GM23338 (cell line): ENCODE measurements at regions not wholly inside any gene's neighbourhood (a gene's known extent, or its start where the extent isn't known, plus 50 kb on each side); places are given as distances from the start of the nearest gene placed in this dataset.
A peak's percentile ranks its signal among the peaks of the same experiment; 100 is the strongest.

Experiments
- ATAC-seq: fragments of 200-7000 bp; cut with Tn5 transposase; 3 replicates; pipeline ENCODE4 v1.9.1; 2020
- DNase-seq: peaks from one replicate; pipeline ENCODE4 v3.0.0-alpha.2; 2015; ENCODE audit warnings: low spot score
- H2AFZ ChIP-seq: fragments of 200-600 bp; sonication (generic); 2 replicates; pipeline ENCODE4 v1.8.0; 2016; ENCODE audit warnings: antibody characterized with exemption, mild to moderate bottlenecking, moderate library complexity
- H3F3A ChIP-seq: fragments of 200-600 bp; sonication (generic); replicated peaks from 2 replicates; pipeline ENCODE4 v1.8.0; 2017; ENCODE audit warnings: antibody characterized with exemption, mixed run types, low read depth
- H3K27ac ChIP-seq: fragments of 200-600 bp; sonication (generic); 2 replicates; pipeline ENCODE4 v1.6.1; 2016; ENCODE audit warnings: low read depth
- H3K27me3 ChIP-seq: fragments of 200-600 bp; sonication (generic); 2 replicates; pipeline ENCODE4 v1.8.0; 2016; ENCODE audit warnings: mild to moderate bottlenecking, mixed run types, moderate library complexity; ENCODE audit not compliant: insufficient read depth
- H3K36me3 ChIP-seq: fragments of 200-600 bp; sonication (generic); 2 replicates; pipeline ENCODE4 v1.8.0; 2016; ENCODE audit warnings: mild to moderate bottlenecking; ENCODE audit not compliant: insufficient read depth
- H3K4me1 ChIP-seq: fragments of 200-600 bp; sonication (generic); 2 replicates; pipeline ENCODE4 v1.8.0; 2016; ENCODE audit warnings: mild to moderate bottlenecking, moderate library complexity; ENCODE audit not compliant: insufficient read depth
- H3K4me2 ChIP-seq: fragments of 200-600 bp; sonication (generic); 2 replicates; pipeline ENCODE4 v1.7.1; 2017; ENCODE audit warnings: mixed run types
- H3K4me3 ChIP-seq: fragments of 200-600 bp; sonication (generic); 2 replicates; pipeline ENCODE4 v1.6.1; 2016; ENCODE audit warnings: mixed run types
- H3K79me2 ChIP-seq: fragments of 200-600 bp; sonication (generic); replicated peaks from 2 replicates; pipeline ENCODE4 v1.8.0; 2017; ENCODE audit warnings: mild to moderate bottlenecking; ENCODE audit not compliant: insufficient read depth
- H3K9me2 ChIP-seq: fragments of 200-600 bp; sonication (generic); 2 replicates; pipeline ENCODE4 v1.8.0; 2017; ENCODE audit not compliant: insufficient read depth
- H4K20me1 ChIP-seq: fragments of 200-600 bp; sonication (generic); replicated peaks from 2 replicates; pipeline ENCODE4 v1.8.0; 2017; ENCODE audit warnings: mild to moderate bottlenecking; ENCODE audit not compliant: insufficient read depth
- H3K27ac Mint-ChIP-seq: 2 replicates; pipeline ENCODE4 v1.8.0; 2020; ENCODE audit warnings: inconsistent platforms, mild to moderate bottlenecking, moderate library complexity, mixed read lengths
- H3K27me3 Mint-ChIP-seq: 3 replicates; pipeline ENCODE4 v1.8.0; 2022; ENCODE audit warnings: low read depth, mild to moderate bottlenecking, moderate library complexity, mixed read lengths, inconsistent platforms; ENCODE audit not compliant: insufficient read depth, poor library complexity
- H3K36me3 Mint-ChIP-seq: 3 replicates; pipeline ENCODE4 v1.8.0; 2021; ENCODE audit warnings: low read depth, mild to moderate bottlenecking, inconsistent platforms, moderate library complexity, mixed read lengths
- H3K4me1 Mint-ChIP-seq: 3 replicates; pipeline ENCODE4 v1.8.0; 2020; ENCODE audit warnings: mild to moderate bottlenecking, inconsistent platforms, mixed read lengths
- H3K4me3 Mint-ChIP-seq: 3 replicates; pipeline ENCODE4 v1.8.0; 2021; ENCODE audit warnings: moderate library complexity, mild to moderate bottlenecking, inconsistent platforms, mixed read lengths
- H3K9me3 Mint-ChIP-seq: 3 replicates; pipeline ENCODE4 v1.8.0; 2020; ENCODE audit warnings: moderate library complexity, mild to moderate bottlenecking, inconsistent platforms, mixed read lengths
- CREB1 ChIP-seq: fragments of 250-450 bp; sonication (Bioruptor Pico); IDR thresholded peaks from 2 replicates; pipeline ENCODE4 v1.5.0; 2020; ENCODE audit warnings: low read depth, mild to moderate bottlenecking, moderate library complexity
- EZH2 ChIP-seq: fragments of 200-600 bp; sonication (generic); IDR thresholded peaks from one replicate; pipeline ENCODE4 v1.8.0; 2017; ENCODE audit warnings: antibody characterized with exemption, mild to moderate bottlenecking, low read depth; ENCODE audit not compliant: unreplicated experiment
- EZH2phosphoT487 ChIP-seq: fragments of 200-600 bp; sonication (generic); IDR thresholded peaks from one replicate; pipeline ENCODE4 v1.8.1; 2018; ENCODE audit warnings: antibody characterized with exemption; ENCODE audit not compliant: unreplicated experiment
- POLR2AphosphoS5 ChIP-seq: IDR thresholded peaks from 2 replicates; pipeline ENCODE4 v1.6.1; 2016; ENCODE audit warnings: antibody characterized with exemption, low read depth
- STAT1 ChIP-seq: IDR thresholded peaks from one replicate; pipeline ENCODE4 v1.6.1; 2016; ENCODE audit warnings: antibody characterized with exemption; ENCODE audit not compliant: unreplicated experiment
- ZNF331 ChIP-seq: fragments of 250-450 bp; sonication (Bioruptor Pico); IDR thresholded peaks from 2 replicates; pipeline ENCODE4 v1.5.0; 2020; ENCODE audit warnings: low read depth, mild to moderate bottlenecking, moderate library complexity
- TF ChIP-seq, protein P1 (sequence below), 2 experiments: fragments of 200-600 bp in 1 of 2; sonication (generic) in 1 of 2; conservative IDR thresholded peaks; 2 replicates each; pipeline versions ENCODE4 v1.5.1 to v1.6.1; 2016 to 2017; ENCODE audit warnings: antibody characterized with exemption in 2 of 2, low read depth in 2 of 2, mild to moderate bottlenecking in 2 of 2, moderate library complexity in 1 of 2
- TF ChIP-seq, protein P2 (sequence below): IDR thresholded peaks from 2 replicates; pipeline ENCODE4 v1.6.1; 2016; ENCODE audit warnings: antibody characterized with exemption
- TF ChIP-seq, protein P3 (sequence below): IDR thresholded peaks from one replicate; pipeline ENCODE4 v1.6.1; 2018; ENCODE audit warnings: antibody characterized with exemption; ENCODE audit not compliant: unreplicated experiment

DNA sequence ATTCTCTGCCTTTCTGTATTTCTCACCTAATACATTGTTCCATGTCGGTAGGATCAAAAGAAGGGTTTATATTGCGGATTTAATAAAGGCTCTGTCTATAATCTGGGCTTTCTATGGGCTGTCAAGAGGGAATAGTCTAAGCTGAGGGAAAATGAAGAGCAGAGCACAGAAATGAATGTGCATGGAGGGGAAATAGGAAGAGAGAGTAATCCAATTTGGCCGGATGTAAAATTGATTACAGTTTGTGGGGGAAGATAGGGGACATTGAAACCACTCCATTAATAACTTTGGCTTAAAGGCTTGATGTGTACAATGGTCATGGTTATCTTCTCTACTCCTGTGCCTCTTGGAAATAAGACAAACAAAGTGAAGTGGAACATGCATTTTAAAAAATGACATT, 334.2 kb upstream of the CDH8 start:
- Histone ChIP-seq H3K36me3 (no peaks in the 10 kb centered on the region), H3K4me3 (no peak overlapping the region), H4K20me1 (no peaks in the 10 kb centered on the region), H3K9me2 (no peaks in the 10 kb centered on the region), H3K4me1 (peaks cover 9% of the 10 kb centered on the region; the same call in 1 of the 2 replicates), H3K27ac (no peak overlapping the region), H3K4me2 (no peak overlapping the region), H3F3A (no peaks in the 10 kb centered on the region), H3K79me2 (no peaks in the 10 kb centered on the region), H2AFZ (no peak overlapping the region), H3K27me3 (no peaks in the 10 kb centered on the region)
- H3K4me1 Mint-ChIP-seq, result peaks cover 11% of the 10 kb centered on the region
- peaks cover 4% of the 10 kb centered on the region; the same call in 1 of the 3 replicates for H3K9me3 Mint-ChIP-seq
- ATAC-seq (no peak), DNase-seq (no peak)
- H3K4me3 Mint-ChIP-seq, result no peak overlapping the region
- no peaks in the 10 kb centered on the region for H3K36me3 Mint-ChIP-seq
- H3K27me3 Mint-ChIP-seq, result no peaks in the 10 kb centered on the region
- TF ChIP-seq, protein P1, sequence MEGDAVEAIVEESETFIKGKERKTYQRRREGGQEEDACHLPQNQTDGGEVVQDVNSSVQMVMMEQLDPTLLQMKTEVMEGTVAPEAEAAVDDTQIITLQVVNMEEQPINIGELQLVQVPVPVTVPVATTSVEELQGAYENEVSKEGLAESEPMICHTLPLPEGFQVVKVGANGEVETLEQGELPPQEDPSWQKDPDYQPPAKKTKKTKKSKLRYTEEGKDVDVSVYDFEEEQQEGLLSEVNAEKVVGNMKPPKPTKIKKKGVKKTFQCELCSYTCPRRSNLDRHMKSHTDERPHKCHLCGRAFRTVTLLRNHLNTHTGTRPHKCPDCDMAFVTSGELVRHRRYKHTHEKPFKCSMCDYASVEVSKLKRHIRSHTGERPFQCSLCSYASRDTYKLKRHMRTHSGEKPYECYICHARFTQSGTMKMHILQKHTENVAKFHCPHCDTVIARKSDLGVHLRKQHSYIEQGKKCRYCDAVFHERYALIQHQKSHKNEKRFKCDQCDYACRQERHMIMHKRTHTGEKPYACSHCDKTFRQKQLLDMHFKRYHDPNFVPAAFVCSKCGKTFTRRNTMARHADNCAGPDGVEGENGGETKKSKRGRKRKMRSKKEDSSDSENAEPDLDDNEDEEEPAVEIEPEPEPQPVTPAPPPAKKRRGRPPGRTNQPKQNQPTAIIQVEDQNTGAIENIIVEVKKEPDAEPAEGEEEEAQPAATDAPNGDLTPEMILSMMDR (conservative IDR thresholded peaks at IDR 0.05; ENCODE audit: low read depth in 2 of 2), result no peak
- TF ChIP-seq POLR2AphosphoS5 (no peak), ZNF331 (CRISPR knock-in tag) (no peak), EZH2 (no peak), EZH2phosphoT487 (no peak), STAT1 (no peak)
- TF ChIP-seq, protein P2, sequence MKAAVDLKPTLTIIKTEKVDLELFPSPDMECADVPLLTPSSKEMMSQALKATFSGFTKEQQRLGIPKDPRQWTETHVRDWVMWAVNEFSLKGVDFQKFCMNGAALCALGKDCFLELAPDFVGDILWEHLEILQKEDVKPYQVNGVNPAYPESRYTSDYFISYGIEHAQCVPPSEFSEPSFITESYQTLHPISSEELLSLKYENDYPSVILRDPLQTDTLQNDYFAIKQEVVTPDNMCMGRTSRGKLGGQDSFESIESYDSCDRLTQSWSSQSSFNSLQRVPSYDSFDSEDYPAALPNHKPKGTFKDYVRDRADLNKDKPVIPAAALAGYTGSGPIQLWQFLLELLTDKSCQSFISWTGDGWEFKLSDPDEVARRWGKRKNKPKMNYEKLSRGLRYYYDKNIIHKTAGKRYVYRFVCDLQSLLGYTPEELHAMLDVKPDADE, result no peak
- TF ChIP-seq, protein P3, sequence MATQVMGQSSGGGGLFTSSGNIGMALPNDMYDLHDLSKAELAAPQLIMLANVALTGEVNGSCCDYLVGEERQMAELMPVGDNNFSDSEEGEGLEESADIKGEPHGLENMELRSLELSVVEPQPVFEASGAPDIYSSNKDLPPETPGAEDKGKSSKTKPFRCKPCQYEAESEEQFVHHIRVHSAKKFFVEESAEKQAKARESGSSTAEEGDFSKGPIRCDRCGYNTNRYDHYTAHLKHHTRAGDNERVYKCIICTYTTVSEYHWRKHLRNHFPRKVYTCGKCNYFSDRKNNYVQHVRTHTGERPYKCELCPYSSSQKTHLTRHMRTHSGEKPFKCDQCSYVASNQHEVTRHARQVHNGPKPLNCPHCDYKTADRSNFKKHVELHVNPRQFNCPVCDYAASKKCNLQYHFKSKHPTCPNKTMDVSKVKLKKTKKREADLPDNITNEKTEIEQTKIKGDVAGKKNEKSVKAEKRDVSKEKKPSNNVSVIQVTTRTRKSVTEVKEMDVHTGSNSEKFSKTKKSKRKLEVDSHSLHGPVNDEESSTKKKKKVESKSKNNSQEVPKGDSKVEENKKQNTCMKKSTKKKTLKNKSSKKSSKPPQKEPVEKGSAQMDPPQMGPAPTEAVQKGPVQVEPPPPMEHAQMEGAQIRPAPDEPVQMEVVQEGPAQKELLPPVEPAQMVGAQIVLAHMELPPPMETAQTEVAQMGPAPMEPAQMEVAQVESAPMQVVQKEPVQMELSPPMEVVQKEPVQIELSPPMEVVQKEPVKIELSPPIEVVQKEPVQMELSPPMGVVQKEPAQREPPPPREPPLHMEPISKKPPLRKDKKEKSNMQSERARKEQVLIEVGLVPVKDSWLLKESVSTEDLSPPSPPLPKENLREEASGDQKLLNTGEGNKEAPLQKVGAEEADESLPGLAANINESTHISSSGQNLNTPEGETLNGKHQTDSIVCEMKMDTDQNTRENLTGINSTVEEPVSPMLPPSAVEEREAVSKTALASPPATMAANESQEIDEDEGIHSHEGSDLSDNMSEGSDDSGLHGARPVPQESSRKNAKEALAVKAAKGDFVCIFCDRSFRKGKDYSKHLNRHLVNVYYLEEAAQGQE, result no peak
- H3K27ac Mint-ChIP-seq, result no peak overlapping the region

DNA sequence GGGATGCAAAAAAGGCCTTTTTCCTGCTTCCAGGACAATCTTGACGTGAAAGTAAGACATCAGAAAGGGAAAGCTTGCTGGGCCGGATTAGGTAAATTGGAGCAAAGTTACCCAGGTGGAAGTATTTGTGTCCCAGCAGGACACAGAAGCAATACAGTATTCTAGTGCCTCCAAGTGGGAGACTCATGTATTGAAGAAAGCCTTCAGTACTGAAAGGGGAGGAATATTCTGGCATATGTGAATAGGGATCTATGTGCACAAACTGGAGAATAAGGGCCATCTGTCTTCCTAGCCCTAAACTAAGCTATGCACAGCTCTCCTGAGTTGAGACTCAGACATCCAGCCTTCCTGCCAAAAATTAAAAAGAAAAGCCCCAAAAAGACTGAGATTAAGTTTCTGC, 327.3 kb upstream of the CDH8 start:
- no peaks in the 10 kb centered on the region for H3K27me3 Mint-ChIP-seq
- H3K36me3 Mint-ChIP-seq, result no peaks in the 10 kb centered on the region
- Histone ChIP-seq H3K36me3 (no peaks in the 10 kb centered on the region), H3K4me2 (no peak overlapping the region), H3K4me3 (no peak overlapping the region), H3K9me2 (no peaks in the 10 kb centered on the region), H4K20me1 (no peaks in the 10 kb centered on the region), H3K27ac (no peak overlapping the region), H3K27me3 (no peaks in the 10 kb centered on the region), H3K79me2 (no peaks in the 10 kb centered on the region), H3F3A (no peaks in the 10 kb centered on the region), H2AFZ (peak overlapping the region; percentile 77; the same call in 1 of the 2 replicates), H3K4me1 (0 out of 2 replicates have a peak, but pooled peaks cover 6% of the 10 kb centered on the region)
- H3K4me3 Mint-ChIP-seq, result no peak overlapping the region
- H3K27ac Mint-ChIP-seq, result no peak overlapping the region
- H3K9me3 Mint-ChIP-seq, result no peaks in the 10 kb centered on the region
- H3K4me1 Mint-ChIP-seq, result peaks cover 12% of the 10 kb centered on the region; the same call in 2 of the 3 replicates
- DNase-seq, result peak; percentile 74
- ATAC-seq, result peak; percentile 90
- TF ChIP-seq, protein P1 (conservative IDR thresholded peaks at IDR 0.05; ENCODE audit: low read depth in 2 of 2), result peak; percentile 58 to 71
- TF ChIP-seq CREB1 (no peak), EZH2phosphoT487 (no peak)
